GM10248 (cell line): ENCODE measurements at regions not wholly inside any gene's neighbourhood (a gene's known extent, or its start where the extent isn't known, plus 50 kb on each side); places are given as distances from the start of the nearest gene placed in this dataset.

ENCODE experiments used
- CTCF ChIA-PET: fragments of 300-600 bp; sonication (Branson Sonifier 250); formaldehyde crosslinking; extraction: SDS; loops from one replicate; lab custom pipeline; 2021; ENCODE audit warnings: antibody characterized with exemption; lab: Yijun Ruan, JAX
- POLR2A ChIA-PET: fragments of 350-650 bp; sonication (Branson Sonifier 250); formaldehyde crosslinking; extraction: SDS; loops from one replicate; lab custom pipeline; 2020; ENCODE audit warnings: antibody characterized with exemption; lab: Yijun Ruan, JAX
- DNase-seq: peaks from one replicate; pipeline ENCODE4 v3.0.0; 2012; ENCODE audit errors: extremely low spot score
- TF ChIP-seq, protein P1 (sequence below): IDR thresholded peaks from 2 replicates; pipeline ENCODE4 v1.5.1; 2012; ENCODE audit warnings: mild to moderate bottlenecking, low read depth; ENCODE audit errors: extremely low read depth, missing control alignments, control extremely low read depth

GRCh38 chr5:159743234-159743633, 173.0 kb upstream of the ADRA1B start:
- TF ChIP-seq, protein P1, sequence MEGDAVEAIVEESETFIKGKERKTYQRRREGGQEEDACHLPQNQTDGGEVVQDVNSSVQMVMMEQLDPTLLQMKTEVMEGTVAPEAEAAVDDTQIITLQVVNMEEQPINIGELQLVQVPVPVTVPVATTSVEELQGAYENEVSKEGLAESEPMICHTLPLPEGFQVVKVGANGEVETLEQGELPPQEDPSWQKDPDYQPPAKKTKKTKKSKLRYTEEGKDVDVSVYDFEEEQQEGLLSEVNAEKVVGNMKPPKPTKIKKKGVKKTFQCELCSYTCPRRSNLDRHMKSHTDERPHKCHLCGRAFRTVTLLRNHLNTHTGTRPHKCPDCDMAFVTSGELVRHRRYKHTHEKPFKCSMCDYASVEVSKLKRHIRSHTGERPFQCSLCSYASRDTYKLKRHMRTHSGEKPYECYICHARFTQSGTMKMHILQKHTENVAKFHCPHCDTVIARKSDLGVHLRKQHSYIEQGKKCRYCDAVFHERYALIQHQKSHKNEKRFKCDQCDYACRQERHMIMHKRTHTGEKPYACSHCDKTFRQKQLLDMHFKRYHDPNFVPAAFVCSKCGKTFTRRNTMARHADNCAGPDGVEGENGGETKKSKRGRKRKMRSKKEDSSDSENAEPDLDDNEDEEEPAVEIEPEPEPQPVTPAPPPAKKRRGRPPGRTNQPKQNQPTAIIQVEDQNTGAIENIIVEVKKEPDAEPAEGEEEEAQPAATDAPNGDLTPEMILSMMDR, result no peak
- POLR2A ChIA-PET, result no interaction called here
- no peak for DNase-seq
- CTCF ChIA-PET, result no interaction called here

DNA sequence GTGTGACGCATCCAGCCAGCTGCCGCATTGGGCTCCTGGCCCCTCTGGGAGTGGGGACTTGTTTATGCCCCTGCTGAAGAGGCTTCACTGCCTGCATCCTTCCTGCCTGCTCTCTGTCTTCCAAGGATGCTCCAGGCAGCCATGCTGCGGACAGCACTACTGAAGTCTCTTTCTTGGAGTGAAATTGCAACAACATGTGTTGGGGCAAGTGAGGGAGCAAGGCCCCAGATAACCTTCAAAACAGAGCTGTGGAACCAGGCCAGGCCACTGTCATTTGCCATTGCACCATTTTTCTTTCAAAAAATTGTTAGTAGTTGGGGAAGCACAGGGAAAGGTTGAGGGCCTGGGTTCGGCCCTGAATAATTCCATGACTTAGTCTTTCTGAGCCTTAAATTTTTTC, 169.6 kb upstream of the ADRA1B start:
- POLR2A ChIA-PET, result no interaction called here
- DNase-seq, result no peak
- TF ChIP-seq, protein P1, result no peak
- CTCF ChIA-PET, result no interaction called here

- ChIA-PET POLR2A (no interaction called here), CTCF (interaction anchor here (1.5 kb wide), 1 partner anchor 10 kb away, joined by 3 read pairs; no protein-coding TSS in a partner anchor)
- no peak for DNase-seq
- TF ChIP-seq, protein P1, result no peak
These were observed 167.1 kb upstream of the ADRA1B start for GRCh38 chr5:159749146-159749545.

- TF ChIP-seq, protein P1, result no peak
- ChIA-PET POLR2A (no interaction called here), CTCF (interaction anchor here (1.5 kb wide), 1 partner anchor 9 kb away, joined by 3 read pairs; no protein-coding TSS in a partner anchor)
- DNase-seq, result no peak
These were observed 166.1 kb upstream of the ADRA1B start for GRCh38 chr5:159750226-159750625.

GRCh38 chr5:159751459-159751858, 164.8 kb upstream of the ADRA1B start:
- POLR2A ChIA-PET, result no interaction called here
- TF ChIP-seq, protein P1, result no peak
- CTCF ChIA-PET, result no interaction called here
- no peak for DNase-seq

GRCh38 chr5:159752622-159753275, 163.5 kb upstream of the ADRA1B start:
- CTCF ChIA-PET, result interaction anchor here (1.1 kb wide), 1 partner anchor 30 kb away, joined by 3 read pairs; no protein-coding TSS in a partner anchor
- TF ChIP-seq, protein P1, result no peak
- DNase-seq, result no peak
- POLR2A ChIA-PET, result no interaction called here
